ENCODE measurements at regions not wholly inside any gene's neighbourhood (a gene's known extent, or its start where the extent isn't known, plus 50 kb on each side); places are given as distances from the start of the nearest gene placed in this dataset.

- H3K4me3 ChIP-seq (ENCODE audit: low read depth, low read length) = no peak overlapping the region
- TF ChIP-seq, protein P1, sequence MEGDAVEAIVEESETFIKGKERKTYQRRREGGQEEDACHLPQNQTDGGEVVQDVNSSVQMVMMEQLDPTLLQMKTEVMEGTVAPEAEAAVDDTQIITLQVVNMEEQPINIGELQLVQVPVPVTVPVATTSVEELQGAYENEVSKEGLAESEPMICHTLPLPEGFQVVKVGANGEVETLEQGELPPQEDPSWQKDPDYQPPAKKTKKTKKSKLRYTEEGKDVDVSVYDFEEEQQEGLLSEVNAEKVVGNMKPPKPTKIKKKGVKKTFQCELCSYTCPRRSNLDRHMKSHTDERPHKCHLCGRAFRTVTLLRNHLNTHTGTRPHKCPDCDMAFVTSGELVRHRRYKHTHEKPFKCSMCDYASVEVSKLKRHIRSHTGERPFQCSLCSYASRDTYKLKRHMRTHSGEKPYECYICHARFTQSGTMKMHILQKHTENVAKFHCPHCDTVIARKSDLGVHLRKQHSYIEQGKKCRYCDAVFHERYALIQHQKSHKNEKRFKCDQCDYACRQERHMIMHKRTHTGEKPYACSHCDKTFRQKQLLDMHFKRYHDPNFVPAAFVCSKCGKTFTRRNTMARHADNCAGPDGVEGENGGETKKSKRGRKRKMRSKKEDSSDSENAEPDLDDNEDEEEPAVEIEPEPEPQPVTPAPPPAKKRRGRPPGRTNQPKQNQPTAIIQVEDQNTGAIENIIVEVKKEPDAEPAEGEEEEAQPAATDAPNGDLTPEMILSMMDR (IDR thresholded peaks at IDR 0.05; ENCODE audit: low read depth, low read length, missing control alignments) = no peak
- no peak for DNase-seq (ENCODE audit: low read depth)
Measured at GRCh38 chr10:90347239-90347638, 510.6 kb downstream of the HTR7 start.

- DNase-seq (ENCODE audit: low read depth) = no peak
- H3K4me3 ChIP-seq (ENCODE audit: low read depth, low read length) = no peak overlapping the region
- TF ChIP-seq, protein P1 (IDR thresholded peaks at IDR 0.05; ENCODE audit: low read depth, low read length, missing control alignments) = no peak
Measured at GRCh38 chr10:90350122-90350521, 507.7 kb downstream of the HTR7 start.

- TF ChIP-seq, protein P1 (IDR thresholded peaks at IDR 0.05; ENCODE audit: low read depth, low read length, missing control alignments) = no peak
- no peak overlapping the region for H3K4me3 ChIP-seq (ENCODE audit: low read depth, low read length)
- no peak for DNase-seq (ENCODE audit: low read depth)
Measured at GRCh38 chr10:90352288-90352687, 505.6 kb downstream of the HTR7 start.

GRCh38 chr10:90354914-90355313, 502.9 kb downstream of the HTR7 start:
- DNase-seq (ENCODE audit: low read depth) = no peak
- TF ChIP-seq, protein P1 (IDR thresholded peaks at IDR 0.05; ENCODE audit: low read depth, low read length, missing control alignments) = no peak
- H3K4me3 ChIP-seq (ENCODE audit: low read depth, low read length) = no peak overlapping the region

- no peak overlapping the region for H3K4me3 ChIP-seq (ENCODE audit: low read depth, low read length)
- TF ChIP-seq, protein P1 (IDR thresholded peaks at IDR 0.05; ENCODE audit: low read depth, low read length, missing control alignments) = no peak
- DNase-seq (ENCODE audit: low read depth) = no peak
Measured at GRCh38 chr10:90363799-90364483, 493.9 kb downstream of the HTR7 start.

DNA sequence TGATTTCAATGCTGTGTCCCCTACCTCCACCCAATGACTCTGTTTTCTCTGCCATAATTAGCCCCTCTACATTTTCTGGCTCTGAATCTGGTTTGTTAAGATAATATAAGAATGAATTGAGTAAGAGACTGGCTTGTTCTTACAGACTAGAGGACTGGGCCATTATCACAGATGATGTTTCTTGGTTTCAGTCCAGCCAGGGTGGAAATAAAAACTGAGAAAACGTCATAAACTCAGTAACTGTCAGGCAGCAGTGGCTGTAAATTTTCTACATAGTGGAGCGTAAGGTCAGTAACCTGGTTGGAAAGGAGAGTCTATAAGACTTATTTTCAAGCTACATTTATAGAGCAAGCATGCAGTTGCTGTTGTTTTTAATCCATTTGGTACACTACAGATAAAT, 485.4 kb downstream of the HTR7 start:
- DNase-seq (ENCODE audit: low read depth) = no peak
- TF ChIP-seq, protein P1 (IDR thresholded peaks at IDR 0.05; ENCODE audit: low read depth, low read length, missing control alignments) = no peak
- H3K4me3 ChIP-seq (ENCODE audit: low read depth, low read length) = no peak overlapping the region

DNA sequence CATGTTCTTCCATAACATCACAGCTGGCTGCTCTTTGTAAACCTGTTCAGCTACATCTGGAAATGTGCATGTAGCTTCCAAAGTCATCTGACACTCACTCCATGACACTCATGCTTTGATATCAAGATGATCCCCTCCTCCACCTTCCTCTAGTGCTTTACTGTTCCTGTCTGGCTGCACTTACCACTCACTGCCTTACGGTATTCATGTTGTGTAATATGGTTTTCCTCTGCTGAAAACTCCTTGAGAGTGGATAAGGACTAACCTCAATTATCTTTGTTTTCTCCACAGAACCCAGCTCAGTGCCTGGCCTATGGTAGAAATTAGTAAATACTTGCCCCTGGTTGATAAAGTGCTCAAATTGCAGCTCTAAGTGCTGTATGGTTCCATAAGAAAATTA, 483.9 kb downstream of the HTR7 start:
- H3K4me3 ChIP-seq (ENCODE audit: low read depth, low read length) = no peak overlapping the region
- TF ChIP-seq, protein P1 (IDR thresholded peaks at IDR 0.05; ENCODE audit: low read depth, low read length, missing control alignments) = no peak
- no peak for DNase-seq (ENCODE audit: low read depth)

All from GM12864 (cell line).